Lower leg skin (tissue), 3 donors: ENCODE measurements at regions not wholly inside any gene's neighbourhood (a gene's known extent, or its start where the extent isn't known, plus 50 kb on each side); places are given as distances from the start of the nearest gene placed in this dataset.

Source experiments
- CTCF ChIP-seq, 3 donors: fragments of 450-650 bp; IDR thresholded peaks; one replicate each; pipeline ENCODE4 v1.5.1; 2016; ENCODE audit warnings: antibody characterized with exemption in 3 of 3, mild to moderate bottlenecking in 3 of 3, moderate library complexity in 2 of 3
- POLR2A ChIP-seq, 2 donors: fragments of 450-650 bp; IDR thresholded peaks; one replicate each; pipeline ENCODE4 v1.6.1; 2016 to 2017; ENCODE audit warnings: antibody characterized with exemption in 2 of 2, mild to moderate bottlenecking in 1 of 2, moderate library complexity in 1 of 2

- TF ChIP-seq CTCF (IDR thresholded peaks at IDR 0.05), result no peak
- TF ChIP-seq POLR2A (IDR thresholded peaks at IDR 0.05), result no peak
Observed at GRCh38 chr12:132428936-132429601, 60.9 kb upstream of the FBRSL1 start.
